Activated naive CD8-positive, alpha-beta T cell treated with anti-CD3 and anti-CD28 coated beads for 36 hours (primary cell): ENCODE measurements at regions not wholly inside any gene's neighbourhood (a gene's known extent, or its start where the extent isn't known, plus 50 kb on each side); places are given as distances from the start of the nearest gene placed in this dataset.

Experiments
- DNase-seq: peaks from one replicate; pipeline ENCODE4 v3.0.0; 2021
- H3K27ac Mint-ChIP-seq: one replicate; pipeline ENCODE4 v1.8.0; 2022; ENCODE audit warnings: mild to moderate bottlenecking, moderate library complexity, mixed read lengths
- H3K27me3 Mint-ChIP-seq: one replicate; pipeline ENCODE4 v1.8.0; 2022; ENCODE audit warnings: mild to moderate bottlenecking, mixed read lengths
- H3K36me3 Mint-ChIP-seq: one replicate; pipeline ENCODE4 v1.8.0; 2021; ENCODE audit warnings: mild to moderate bottlenecking, mixed read lengths
- H3K4me1 Mint-ChIP-seq: one replicate; pipeline ENCODE4 v1.8.0; 2021; ENCODE audit warnings: mixed read lengths
- H3K4me3 Mint-ChIP-seq: one replicate; pipeline ENCODE4 v1.8.0; 2022; ENCODE audit warnings: mild to moderate bottlenecking, moderate library complexity, mixed read lengths
- H3K9me3 Mint-ChIP-seq: one replicate; pipeline ENCODE4 v1.8.0; 2022; ENCODE audit warnings: mixed read lengths

DNA sequence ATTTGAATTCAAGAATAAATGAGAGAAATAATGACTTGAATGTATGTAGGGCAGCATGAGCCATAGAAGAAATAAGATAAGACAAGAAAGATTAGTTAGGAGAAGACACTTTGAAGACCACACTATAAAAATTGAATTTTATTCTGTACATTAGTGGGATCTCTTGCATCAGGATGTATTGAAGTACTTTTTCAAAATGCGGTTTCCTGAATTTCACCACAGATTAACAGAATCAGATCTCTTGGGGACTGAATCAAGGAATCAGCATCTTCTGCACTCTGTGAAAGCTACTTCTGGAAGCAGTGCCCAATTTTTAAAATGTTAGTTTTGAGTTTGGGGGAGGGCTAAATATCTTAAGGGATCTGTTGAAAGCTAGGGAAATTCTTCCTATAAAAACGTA lies 763.9 kb upstream of the GOLIM4 start:
- DNase-seq = no peak

DNA sequence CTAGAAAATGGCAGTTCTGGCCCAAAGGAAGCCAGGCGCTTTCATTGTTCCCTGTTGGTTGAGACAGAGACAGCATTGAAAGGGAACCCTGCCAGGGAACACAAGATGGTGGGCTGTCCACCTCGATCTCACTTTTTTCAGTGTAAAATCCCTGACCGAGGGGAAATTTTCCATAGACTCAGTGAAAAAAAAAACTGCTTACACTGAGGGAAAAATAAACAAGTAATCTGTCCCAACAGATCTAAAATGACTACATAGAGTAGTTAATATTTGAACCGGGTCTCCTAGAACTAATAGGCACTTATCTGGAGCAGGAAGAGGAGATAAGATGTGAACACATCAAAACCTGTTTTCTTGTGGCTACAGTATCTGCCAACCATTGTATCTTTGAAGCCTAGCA lies 763.4 kb upstream of the GOLIM4 start:
- no peak overlapping the region for H3K27ac Mint-ChIP-seq
- H3K36me3 Mint-ChIP-seq = no peaks in the 10 kb centered on the region
- H3K9me3 Mint-ChIP-seq = peaks cover 5% of the 10 kb centered on the region
- peaks cover 6% of the 10 kb centered on the region for H3K27me3 Mint-ChIP-seq
- H3K4me1 Mint-ChIP-seq = no peaks in the 10 kb centered on the region
- no peak overlapping the region for H3K4me3 Mint-ChIP-seq
- no peak for DNase-seq

More for the DNA sequence above, 763.9 kb upstream of the GOLIM4 start:
- Mint-ChIP-seq H3K4me3 (no peak overlapping the region), H3K36me3 (no peaks in the 10 kb centered on the region), H3K27me3 (peaks cover 4% of the 10 kb centered on the region), H3K9me3 (peaks cover 5% of the 10 kb centered on the region), H3K4me1 (no peaks in the 10 kb centered on the region), H3K27ac (no peak overlapping the region)

DNA sequence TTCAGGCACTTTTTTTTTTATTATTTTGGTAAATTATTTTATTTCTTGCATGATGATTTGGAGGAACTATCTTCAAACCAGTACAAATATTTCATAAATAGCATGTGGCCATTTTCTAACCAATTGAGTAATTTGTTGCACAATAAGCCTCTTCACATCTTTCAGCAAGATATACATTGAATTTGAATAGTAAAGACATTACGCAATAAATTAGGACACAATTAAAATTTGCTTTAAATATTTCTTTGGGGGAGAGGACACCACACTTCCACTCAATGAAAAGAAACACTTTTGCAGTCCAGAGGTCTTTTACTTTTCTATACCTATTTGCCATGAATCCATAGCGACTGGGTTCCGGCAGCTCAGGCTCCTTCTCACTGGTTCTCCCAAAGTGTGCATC lies 762.6 kb upstream of the GOLIM4 start:
- peaks cover 5% of the 10 kb centered on the region for H3K9me3 Mint-ChIP-seq
- no peak overlapping the region for H3K4me3 Mint-ChIP-seq
- DNase-seq = no peak
- H3K36me3 Mint-ChIP-seq = no peaks in the 10 kb centered on the region
- H3K27ac Mint-ChIP-seq = no peak overlapping the region
- H3K4me1 Mint-ChIP-seq = no peaks in the 10 kb centered on the region
- H3K27me3 Mint-ChIP-seq = peaks cover 7% of the 10 kb centered on the region

DNA sequence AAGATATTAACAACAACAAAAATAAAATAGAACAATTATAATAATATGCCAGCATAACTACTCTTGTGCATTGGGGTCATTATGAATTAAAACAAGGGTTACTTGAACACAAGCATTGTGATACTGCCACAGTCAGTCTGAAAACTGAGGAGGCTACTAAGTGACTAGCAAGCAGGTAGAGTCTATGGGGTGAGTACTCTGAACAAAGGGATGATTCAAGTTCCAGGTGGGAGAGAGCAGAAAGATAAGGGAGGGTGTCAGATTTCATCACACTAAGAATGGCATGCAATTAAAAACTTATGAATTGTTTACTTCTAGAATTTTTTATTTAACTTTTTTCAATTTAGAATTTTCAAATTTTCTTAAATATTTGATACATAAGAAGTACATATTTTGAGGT lies 754.4 kb upstream of the GOLIM4 start:
- no peak overlapping the region for H3K4me3 Mint-ChIP-seq
- no peak for DNase-seq
- H3K27me3 Mint-ChIP-seq = peaks cover 22% of the 10 kb centered on the region
- no peaks in the 10 kb centered on the region for H3K4me1 Mint-ChIP-seq
- H3K36me3 Mint-ChIP-seq = no peaks in the 10 kb centered on the region
- H3K27ac Mint-ChIP-seq = no peak overlapping the region
- H3K9me3 Mint-ChIP-seq = no peaks in the 10 kb centered on the region

DNA sequence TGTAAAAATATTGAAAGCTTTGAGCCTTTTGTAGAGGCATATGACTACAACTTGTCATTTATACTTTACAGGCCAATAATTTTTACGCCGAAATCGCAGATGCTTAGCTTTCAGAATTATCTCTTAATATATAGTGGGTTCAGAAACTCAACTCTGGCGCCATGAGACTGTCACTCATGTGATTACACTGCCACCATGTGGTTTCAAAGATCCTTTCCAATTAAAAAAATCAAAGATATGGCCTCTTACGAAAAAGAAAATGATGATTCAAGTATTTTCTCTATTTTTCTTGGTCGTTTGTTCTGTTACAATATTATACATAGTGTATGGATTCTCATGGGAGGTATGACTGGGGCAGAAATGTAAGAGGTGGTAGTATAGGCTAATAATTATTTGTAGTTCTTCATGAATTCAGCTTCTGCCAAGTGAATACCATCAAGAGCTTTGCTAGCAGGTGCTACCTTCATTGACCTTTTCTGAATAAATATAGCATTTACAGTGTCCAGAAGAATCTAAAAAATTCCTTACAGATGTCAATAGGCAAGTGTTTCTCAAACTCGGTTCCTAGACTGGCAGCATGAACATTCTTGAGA lies 751.7 kb upstream of the GOLIM4 start:
- no peak for DNase-seq
- H3K27me3 Mint-ChIP-seq = peaks cover 19% of the 10 kb centered on the region
- H3K4me1 Mint-ChIP-seq = no peaks in the 10 kb centered on the region
- H3K9me3 Mint-ChIP-seq = no peaks in the 10 kb centered on the region
- no peak overlapping the region for H3K4me3 Mint-ChIP-seq
- no peak overlapping the region for H3K27ac Mint-ChIP-seq
- H3K36me3 Mint-ChIP-seq = no peaks in the 10 kb centered on the region

DNA sequence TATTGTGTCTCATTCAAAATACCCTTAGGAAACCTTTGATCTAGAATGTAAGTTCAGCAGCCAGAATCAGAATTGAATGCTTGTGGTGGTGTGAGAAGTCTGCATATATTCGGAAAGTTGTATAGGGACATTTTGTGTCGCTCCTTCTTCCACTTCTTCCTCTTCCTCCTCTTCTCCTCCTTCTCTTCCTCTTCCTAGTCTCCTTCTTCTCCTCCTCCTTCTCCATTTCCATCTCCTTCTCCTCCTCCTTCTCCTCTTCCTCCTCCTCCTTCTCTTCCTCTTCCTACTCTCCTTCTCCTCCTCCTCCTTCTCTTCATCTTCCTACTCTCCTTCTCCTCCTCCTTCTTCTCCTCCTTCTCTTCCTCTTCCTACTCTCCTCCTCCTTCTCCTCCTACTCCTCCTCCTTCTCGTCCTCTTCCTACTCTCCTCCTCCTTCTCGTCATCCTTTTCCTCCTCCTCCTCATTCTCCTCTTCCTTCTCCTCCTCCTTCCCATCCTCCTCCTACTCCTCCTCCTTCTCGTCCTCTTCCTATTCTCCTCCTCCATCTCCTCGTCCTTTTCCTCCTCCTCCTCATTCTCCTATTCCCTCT lies 749.3 kb upstream of the GOLIM4 start:
- H3K36me3 Mint-ChIP-seq = no peaks in the 10 kb centered on the region

DNA sequence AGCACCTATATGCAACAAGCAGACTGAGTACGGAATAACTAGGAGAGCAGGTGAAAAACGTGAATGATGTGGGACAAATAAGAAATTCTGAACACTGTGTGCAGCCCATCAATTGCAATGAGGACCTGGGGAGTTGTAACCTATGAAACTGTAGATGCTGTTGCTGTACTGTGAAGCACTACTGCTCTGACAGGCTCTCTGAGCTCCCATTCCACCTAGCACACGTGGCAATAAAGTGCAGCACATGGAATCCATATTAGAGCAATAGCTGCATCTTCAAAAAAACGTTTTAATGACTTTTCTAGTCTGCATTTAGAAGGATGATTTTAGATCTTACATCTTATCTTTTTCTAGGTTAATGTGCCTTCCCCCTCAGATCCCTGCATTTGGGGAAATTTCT lies 748.7 kb upstream of the GOLIM4 start:
- H3K4me3 Mint-ChIP-seq = no peak overlapping the region
- no peak overlapping the region for H3K27ac Mint-ChIP-seq

More for the DNA sequence above, 749.3 kb upstream of the GOLIM4 start:
- Mint-ChIP-seq H3K27ac (no peak overlapping the region), H3K4me3 (no peak overlapping the region), H3K27me3 (peaks cover 19% of the 10 kb centered on the region), H3K4me1 (no peaks in the 10 kb centered on the region), H3K9me3 (no peaks in the 10 kb centered on the region)
- no peak for DNase-seq

DNA sequence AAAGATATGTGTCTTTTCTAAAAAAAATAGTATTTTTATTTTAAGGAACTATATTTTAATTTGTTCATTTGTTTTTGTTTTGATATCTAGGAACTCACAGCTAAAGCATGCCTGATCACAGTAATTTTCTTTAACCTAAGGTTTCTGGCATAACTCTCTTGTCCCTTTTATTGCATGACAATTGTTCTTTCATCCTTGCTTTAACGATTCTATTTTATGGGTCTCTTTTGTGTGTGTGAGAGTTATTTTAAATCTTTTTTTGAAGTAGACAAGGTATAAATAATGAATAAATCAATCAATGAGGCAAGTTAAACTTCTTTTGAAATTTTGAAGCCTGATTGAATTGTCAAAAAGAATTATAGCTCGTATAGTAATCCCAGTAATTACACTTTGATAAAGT lies 747.8 kb upstream of the GOLIM4 start:
- Mint-ChIP-seq H3K27me3 (peaks cover 16% of the 10 kb centered on the region), H3K36me3 (no peaks in the 10 kb centered on the region), H3K27ac (no peak overlapping the region), H3K4me3 (no peak overlapping the region), H3K9me3 (no peaks in the 10 kb centered on the region), H3K4me1 (no peaks in the 10 kb centered on the region)
- DNase-seq = no peak

More for the DNA sequence above, 748.7 kb upstream of the GOLIM4 start:
- H3K9me3 Mint-ChIP-seq = no peaks in the 10 kb centered on the region
- DNase-seq = no peak
- H3K36me3 Mint-ChIP-seq = no peaks in the 10 kb centered on the region
- no peaks in the 10 kb centered on the region for H3K4me1 Mint-ChIP-seq
- peaks cover 19% of the 10 kb centered on the region for H3K27me3 Mint-ChIP-seq

DNA sequence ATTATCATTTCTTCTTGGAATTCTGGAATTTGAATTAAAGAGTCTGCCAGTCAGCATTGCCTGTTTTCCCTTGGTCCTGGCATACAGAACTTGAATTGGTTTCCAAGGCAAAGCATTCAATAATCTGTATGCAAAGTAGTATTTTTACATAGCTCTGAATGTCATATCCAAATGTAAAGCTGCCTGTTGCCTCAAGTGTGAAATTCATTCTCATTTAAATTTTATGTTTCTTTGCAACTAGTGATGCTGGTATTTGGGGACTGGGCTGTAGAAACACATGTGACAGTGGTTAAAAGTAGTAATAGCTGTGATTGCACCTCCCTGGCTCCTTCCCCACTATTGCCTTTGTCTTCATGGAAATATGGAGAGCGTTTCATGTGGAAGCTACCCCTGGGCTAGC lies 743.9 kb upstream of the GOLIM4 start:
- H3K36me3 Mint-ChIP-seq = no peaks in the 10 kb centered on the region
- DNase-seq = no peak

DNA sequence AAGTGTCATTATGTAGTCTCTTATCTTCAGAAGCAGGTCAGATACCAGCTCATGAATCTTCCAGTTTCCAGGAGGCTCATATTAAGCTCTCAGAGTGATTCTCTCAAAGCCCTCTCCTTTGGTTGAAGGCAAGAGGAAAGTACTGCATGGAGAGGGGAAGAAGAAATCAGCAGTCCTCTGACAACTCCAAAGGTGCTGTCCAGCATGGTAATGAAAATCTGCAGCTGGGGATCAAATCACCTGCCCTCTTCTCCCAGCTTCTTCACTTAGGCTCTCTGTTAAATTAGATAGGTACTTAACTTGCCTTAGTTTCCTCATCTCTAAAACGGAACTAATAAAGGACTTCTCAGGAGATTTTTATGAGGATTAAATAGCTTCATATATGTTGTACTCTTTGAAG lies 738.8 kb upstream of the GOLIM4 start:
- Mint-ChIP-seq H3K4me1 (no peaks in the 10 kb centered on the region), H3K27me3 (no peaks in the 10 kb centered on the region), H3K27ac (no peak overlapping the region), H3K36me3 (no peaks in the 10 kb centered on the region), H3K9me3 (no peaks in the 10 kb centered on the region), H3K4me3 (no peak overlapping the region)
- no peak for DNase-seq

More for the DNA sequence above, 743.9 kb upstream of the GOLIM4 start:
- H3K9me3 Mint-ChIP-seq = no peaks in the 10 kb centered on the region
- H3K27ac Mint-ChIP-seq = no peak overlapping the region
- H3K4me1 Mint-ChIP-seq = no peaks in the 10 kb centered on the region
- H3K4me3 Mint-ChIP-seq = no peak overlapping the region
- H3K27me3 Mint-ChIP-seq = no peaks in the 10 kb centered on the region

DNA sequence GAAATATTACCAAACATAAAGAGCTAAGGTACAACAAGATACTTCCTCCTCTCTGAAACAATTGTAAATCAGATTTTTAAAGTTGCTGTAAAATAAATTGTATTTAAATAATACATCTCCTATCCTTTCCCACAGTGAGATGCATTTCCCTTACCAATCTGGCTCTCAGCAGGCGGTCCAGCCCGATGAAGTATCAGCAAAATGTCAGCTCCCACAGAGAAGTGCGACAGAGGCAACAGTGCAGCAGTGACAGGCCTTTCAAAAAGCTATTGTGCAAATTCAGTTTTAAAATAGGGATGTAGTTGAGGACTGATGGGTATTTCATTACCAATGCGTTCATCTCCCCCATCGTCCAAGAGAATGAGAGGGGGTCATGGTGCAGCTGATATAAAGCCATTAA lies 733.2 kb upstream of the GOLIM4 start:
- no peaks in the 10 kb centered on the region for H3K36me3 Mint-ChIP-seq
- H3K27me3 Mint-ChIP-seq = no peaks in the 10 kb centered on the region
- DNase-seq = no peak
- H3K4me3 Mint-ChIP-seq = no peak overlapping the region
- no peak overlapping the region for H3K27ac Mint-ChIP-seq
- H3K4me1 Mint-ChIP-seq = no peaks in the 10 kb centered on the region
- H3K9me3 Mint-ChIP-seq = no peaks in the 10 kb centered on the region

DNA sequence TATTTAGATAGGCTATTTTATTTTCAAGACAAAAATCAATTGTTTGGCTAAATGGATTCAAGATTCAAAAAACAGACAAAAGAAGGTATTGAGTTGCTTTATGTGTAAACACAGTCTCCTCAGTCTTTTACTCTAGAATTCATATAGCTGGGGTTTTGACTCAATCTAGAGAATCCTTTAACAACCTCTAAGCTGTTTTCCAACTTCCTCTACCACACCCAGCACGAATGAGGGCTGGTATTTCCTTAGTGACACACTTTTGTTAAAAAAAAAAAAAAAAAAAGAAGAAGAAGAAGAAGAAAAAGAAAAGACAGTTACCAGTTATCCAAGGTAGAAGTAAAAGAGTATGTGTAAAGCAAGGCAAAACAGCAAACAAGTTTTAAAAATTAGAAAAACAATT lies 732.8 kb upstream of the GOLIM4 start:
- H3K4me1 Mint-ChIP-seq = no peaks in the 10 kb centered on the region
- no peaks in the 10 kb centered on the region for H3K27me3 Mint-ChIP-seq
- H3K36me3 Mint-ChIP-seq = no peaks in the 10 kb centered on the region
- H3K27ac Mint-ChIP-seq = no peak overlapping the region
- no peak overlapping the region for H3K4me3 Mint-ChIP-seq
- no peaks in the 10 kb centered on the region for H3K9me3 Mint-ChIP-seq
- DNase-seq = no peak

DNA sequence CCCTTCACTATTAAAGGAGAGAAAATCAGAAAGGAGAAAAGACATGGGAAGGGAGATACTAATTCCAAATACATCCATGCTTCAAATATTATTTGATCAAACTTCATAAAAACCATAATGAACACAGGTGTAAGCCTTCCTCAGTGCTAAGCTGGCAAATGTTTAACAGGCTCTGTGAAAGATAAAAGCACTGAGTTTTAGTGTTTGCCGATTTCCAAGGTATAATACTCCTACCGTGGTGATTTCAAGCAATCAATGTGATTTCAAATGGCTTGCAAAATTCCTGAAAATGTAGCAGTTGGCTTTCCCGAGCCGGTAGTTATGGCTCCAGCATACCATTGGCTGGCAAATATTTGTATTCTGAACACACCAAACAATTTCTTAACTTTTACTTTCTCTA lies 732.3 kb upstream of the GOLIM4 start:
- Mint-ChIP-seq H3K9me3 (no peaks in the 10 kb centered on the region), H3K4me3 (no peak overlapping the region), H3K4me1 (no peaks in the 10 kb centered on the region), H3K27ac (no peak overlapping the region), H3K36me3 (no peaks in the 10 kb centered on the region), H3K27me3 (no peaks in the 10 kb centered on the region)
- no peak for DNase-seq

DNA sequence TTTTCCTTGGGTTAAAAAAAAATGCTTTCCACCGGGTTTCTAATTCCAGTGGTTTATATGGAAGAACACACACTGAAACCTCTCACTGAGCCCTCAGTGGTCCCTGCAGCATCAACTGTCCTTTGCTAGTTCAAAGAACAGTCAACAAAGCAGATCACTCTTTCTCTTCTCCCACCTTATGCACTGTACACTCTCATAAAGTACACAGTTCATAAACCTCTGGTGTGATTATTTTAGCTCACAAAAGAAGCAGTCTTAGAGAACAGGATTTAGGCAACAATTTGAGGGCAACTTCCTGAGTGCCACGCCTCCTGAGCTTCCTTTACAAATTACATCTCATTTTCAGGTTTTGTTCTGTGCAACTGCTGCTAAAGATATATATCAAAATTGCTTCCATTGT lies 728.4 kb upstream of the GOLIM4 start:
- Mint-ChIP-seq H3K27ac (no peak overlapping the region), H3K4me1 (no peaks in the 10 kb centered on the region), H3K9me3 (no peaks in the 10 kb centered on the region), H3K36me3 (no peaks in the 10 kb centered on the region), H3K27me3 (no peaks in the 10 kb centered on the region), H3K4me3 (no peak overlapping the region)
- DNase-seq = no peak

DNA sequence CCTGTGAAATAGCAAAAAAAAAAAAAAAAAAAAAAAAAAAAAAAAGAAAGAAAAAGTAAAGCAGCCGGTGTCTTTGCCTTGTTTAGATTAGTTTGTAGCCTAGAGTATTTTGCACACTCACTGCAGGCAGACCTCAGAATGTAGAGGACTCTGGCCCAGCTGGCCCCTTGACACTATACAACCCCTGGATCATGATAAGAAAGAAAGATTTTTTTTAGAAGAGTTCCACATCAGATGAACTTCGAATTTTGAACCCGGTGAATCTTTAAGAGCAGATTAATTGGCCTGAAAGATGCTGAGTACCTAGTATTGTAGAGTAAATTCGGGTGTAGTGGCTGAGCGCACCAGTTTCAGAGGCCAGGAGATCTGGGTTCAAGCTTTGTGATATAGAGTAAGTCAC lies 727.7 kb upstream of the GOLIM4 start:
- H3K27me3 Mint-ChIP-seq = no peaks in the 10 kb centered on the region
- no peaks in the 10 kb centered on the region for H3K9me3 Mint-ChIP-seq
- DNase-seq = no peak
- H3K4me1 Mint-ChIP-seq = no peaks in the 10 kb centered on the region
- no peak overlapping the region for H3K27ac Mint-ChIP-seq
- H3K36me3 Mint-ChIP-seq = no peaks in the 10 kb centered on the region
- H3K4me3 Mint-ChIP-seq = no peak overlapping the region

DNA sequence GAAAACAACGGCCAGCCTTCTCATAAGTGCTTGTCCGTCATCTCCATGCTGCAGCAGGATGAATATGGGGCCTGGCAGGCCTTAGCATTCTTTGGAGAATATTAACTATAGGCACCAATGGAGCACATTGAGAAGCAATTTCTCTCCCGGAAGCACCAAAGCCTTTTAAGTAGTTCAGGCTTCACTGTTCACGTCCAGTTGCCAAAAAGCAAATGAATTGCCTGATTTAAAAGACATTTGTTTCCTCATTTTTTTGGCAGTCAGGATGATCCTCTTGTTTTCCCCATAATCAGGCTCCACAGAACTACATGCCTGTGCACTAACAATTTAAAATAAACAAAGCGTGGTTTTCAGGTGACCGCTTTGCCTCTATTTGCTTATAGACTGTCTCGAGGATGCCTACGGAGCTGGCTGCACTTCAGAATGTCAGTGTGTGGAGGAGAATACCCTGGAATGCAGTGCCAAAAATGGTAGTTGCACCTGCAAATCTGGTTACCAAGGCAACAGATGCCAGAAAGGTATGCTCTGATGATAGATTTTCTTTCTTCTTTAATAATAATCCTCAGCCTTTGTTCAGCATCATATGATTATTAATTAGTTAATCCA lies 725.2 kb upstream of the GOLIM4 start:
- Mint-ChIP-seq H3K4me3 (no peak overlapping the region), H3K36me3 (no peaks in the 10 kb centered on the region), H3K4me1 (no peaks in the 10 kb centered on the region), H3K27ac (no peak overlapping the region), H3K9me3 (no peaks in the 10 kb centered on the region), H3K27me3 (no peaks in the 10 kb centered on the region)
- DNase-seq = no peak
